ENCODE measurements at regions not wholly inside any gene's neighbourhood (a gene's known extent, or its start where the extent isn't known, plus 50 kb on each side); places are given as distances from the start of the nearest gene placed in this dataset.

GRCh38 chrX:45972636-45973035 is 572.6 kb downstream of the ZNF674 start:
- DNase-seq: no peak

GRCh38 chrX:45959567-45959966 is 585.7 kb downstream of the ZNF674 start:
- DNase-seq: no peak

DNA sequence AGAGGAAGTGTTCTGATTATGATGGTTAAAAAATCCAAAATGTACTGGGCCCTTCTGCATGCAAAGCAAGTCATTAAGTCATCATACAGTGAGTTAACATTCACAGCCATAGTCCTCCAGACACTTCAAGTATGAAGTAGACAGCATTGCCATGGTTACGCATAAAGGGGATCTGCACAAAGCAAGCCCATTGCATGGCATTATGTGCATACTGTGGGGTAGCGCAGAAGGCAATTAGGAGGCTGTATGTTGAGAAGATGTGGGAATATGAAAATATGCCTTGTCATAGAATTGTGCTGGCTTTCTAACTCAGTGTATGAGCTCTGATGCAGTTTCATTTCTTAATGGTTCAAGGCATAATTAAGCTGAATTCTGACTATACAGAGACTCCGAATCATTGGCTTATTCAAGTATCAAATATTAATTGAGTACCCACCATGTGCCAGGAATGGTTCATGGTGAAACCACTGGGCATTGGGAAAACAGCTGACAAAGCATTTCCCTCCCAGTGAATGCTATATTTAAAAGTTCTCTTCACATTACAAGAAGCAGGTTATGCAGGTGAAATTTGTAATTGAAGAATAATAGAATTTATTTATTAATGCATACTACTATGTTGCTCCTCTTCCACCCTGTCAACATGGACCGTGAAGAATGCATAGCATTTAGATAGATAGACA is 588.9 kb downstream of the ZNF674 start:
- DNase-seq: no peak

DNA sequence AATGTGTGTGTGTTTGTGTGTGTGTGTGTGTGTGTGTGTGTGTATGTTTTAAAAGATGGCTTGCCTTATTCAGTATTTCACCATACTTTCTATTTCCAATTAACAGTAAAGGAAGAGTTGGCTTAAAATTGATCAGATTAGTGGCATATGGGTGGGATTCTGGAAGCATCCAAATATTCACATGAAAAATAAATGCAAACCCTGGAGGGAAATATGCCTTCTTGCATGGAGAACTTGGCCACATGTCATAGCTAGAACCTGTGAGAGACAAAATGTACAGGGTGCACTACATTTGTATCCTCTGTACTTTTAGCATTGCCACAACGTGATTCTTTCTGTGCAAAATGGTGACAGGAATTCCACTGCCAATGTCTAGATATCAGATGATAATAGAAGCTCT is 589.6 kb downstream of the ZNF674 start:
- no peak for DNase-seq

DNA sequence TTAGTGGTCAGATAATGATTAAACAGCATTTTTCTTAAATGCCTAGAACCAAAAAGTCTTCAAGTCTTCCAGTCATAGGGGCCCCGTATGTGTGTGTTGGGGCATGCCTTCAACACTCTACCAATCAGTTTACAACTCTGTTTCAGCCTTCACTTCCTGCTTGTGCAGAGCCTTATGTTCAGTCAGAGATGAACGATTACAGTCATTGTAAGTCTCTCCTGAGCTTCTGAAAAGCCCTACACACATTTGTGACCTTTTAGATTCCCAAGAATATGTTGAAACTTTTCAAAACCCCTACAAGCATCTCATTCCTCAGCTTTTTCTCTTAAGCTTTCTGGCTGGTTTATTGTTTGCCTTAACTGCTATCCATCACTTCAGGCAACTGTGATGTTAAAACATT is 591.2 kb downstream of the ZNF674 start:
- no peak for DNase-seq

GRCh38 chrX:45952030-45952429 is 593.2 kb downstream of the ZNF674 start:
- DNase-seq: no peak

DNA sequence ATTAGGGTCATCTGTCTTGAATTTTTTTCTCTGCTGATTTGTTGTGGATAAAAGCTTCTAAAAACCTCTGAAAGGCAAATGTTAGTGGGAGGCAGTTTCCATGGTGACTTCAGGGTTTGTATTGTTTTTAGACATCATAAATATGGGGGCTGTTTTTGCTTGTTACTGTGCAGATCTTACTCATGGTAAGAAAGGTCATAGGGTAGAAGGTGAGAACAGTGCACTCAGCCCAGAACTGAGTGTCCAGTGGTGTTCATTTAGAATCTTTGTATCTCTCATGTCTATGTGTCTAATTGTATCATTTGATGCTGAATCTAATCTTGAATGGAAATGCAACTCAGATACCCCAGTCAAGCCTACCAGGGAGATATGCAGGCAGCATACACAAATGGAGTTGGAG is 609.8 kb downstream of the ZNF674 start:
- no peak for DNase-seq

GRCh38 chrX:45912316-45912715 is 632.9 kb downstream of the ZNF674 start:
- no peak for DNase-seq

DNA sequence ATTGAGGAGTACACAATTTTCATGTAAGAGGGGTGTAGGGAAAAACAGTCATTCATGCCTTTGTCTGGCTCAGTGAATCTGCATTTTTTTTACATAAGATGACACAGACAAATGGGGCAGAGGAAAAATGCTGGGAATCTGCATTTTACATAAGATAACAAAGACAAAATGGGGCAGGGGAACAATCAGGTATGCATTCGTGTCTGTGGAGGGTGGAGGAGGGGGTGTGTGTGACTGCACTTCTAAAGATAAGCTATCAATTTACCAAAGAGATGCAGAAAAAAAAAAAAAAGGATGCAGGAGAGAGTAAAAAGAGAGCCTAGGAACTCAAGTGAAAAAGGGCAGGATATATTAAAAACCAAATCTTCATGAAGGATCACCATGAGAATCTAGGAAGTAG is 637.4 kb downstream of the ZNF674 start:
- DNase-seq: no peak

DNA sequence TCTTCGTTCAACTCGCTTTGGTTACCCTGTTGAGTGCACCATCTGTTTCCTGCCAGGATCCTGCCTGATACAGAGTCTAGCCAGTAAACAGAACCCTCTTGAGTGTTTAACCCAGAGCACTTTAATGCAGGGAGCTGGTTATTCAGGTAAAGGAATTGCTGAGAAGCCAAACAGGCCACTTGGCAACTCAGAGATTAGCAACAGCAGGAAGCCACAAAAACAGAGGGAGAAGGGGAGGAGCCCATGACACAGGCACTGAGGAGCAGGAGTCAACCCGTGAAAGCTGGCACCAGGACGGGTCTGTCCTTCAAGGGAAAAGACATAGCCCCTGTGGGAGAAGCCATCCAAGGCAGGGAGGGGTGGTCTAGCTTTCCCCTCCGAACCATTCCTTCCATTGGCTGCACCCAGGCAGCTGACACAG is 641.4 kb downstream of the ZNF674 start:
- DNase-seq: peak; percentile 79

- DNase-seq: no peak
Measured at GRCh38 chrX:45900766-45901615, 644.2 kb downstream of the ZNF674 start.

GRCh38 chrX:45894864-45895645 is 650.2 kb downstream of the ZNF674 start:
- DNase-seq: no peak

GRCh38 chrX:45889471-45889870 is 655.8 kb downstream of the ZNF674 start:
- no peak for DNase-seq

- no peak for DNase-seq
Measured at GRCh38 chrX:45888518-45888917, 656.7 kb downstream of the ZNF674 start.

DNA sequence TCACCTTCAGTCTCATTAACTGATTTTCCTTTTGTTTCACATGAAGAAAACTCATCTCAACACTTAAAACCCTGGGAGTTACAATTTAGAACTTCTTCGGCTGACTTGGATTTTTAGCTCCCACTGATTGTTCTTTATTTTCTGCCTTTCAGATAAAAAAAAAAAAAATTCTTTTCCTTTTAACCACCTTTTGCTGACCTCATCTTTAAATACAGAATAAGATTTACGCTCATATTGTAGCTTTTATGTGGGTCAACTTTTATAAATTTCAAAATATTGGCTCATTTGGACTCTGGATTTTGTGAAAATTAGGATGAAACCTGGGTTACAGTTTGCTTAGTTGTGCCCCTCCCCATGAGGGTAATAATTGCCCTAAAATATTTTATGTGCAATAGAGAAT is 659.3 kb downstream of the ZNF674 start:
- DNase-seq: no peak

GRCh38 chrX:45879512-45879911 is 665.7 kb downstream of the ZNF674 start:
- no peak for DNase-seq

- DNase-seq: no peak
Measured at GRCh38 chrX:45876206-45876605, 669.0 kb downstream of the ZNF674 start.

GRCh38 chrX:45873781-45874180 is 671.4 kb downstream of the ZNF674 start:
- DNase-seq: no peak

GRCh38 chrX:45872480-45872879 is 671.8 kb upstream of the DIPK2B start:
- DNase-seq: no peak

GRCh38 chrX:45868425-45868824 is 667.7 kb upstream of the DIPK2B start:
- no peak for DNase-seq

- DNase-seq: no peak
Measured at GRCh38 chrX:45862801-45863200, 662.1 kb upstream of the DIPK2B start.

- DNase-seq: no peak
Measured at GRCh38 chrX:45860450-45860849, 659.8 kb upstream of the DIPK2B start.

GRCh38 chrX:45859407-45859806 is 658.7 kb upstream of the DIPK2B start:
- no peak for DNase-seq

GRCh38 chrX:45852884-45853283 is 652.2 kb upstream of the DIPK2B start:
- DNase-seq: no peak

All from NCI-H510A treated with DMSO at 0.1 percent for 48 hours (cell line).